HepG2 (cell line): ENCODE measurements at regions not wholly inside any gene's neighbourhood (a gene's known extent, or its start where the extent isn't known, plus 50 kb on each side); places are given as distances from the start of the nearest gene placed in this dataset.

Experiments used
- ATAC-seq: fragments of 200-7000 bp; cut with Tn5 transposase; 3 replicates; pipeline ENCODE4 v1.9.1; 2020; ENCODE audit warnings: mild to moderate bottlenecking, moderate library complexity
- BruUV-seq: library from RNA; stranded (reverse); fragments of 400-500 nt; replicated peaks from 2 replicates; lab custom pipeline; 2021; lab: Mats Ljungman, UMichigan
- CTCF ChIA-PET: fragments of 300-600 bp; formaldehyde crosslinking; extraction: SDS; loops from one replicate; lab custom pipeline; 2021; ENCODE audit warnings: low total read pairs, inconsistent platforms, low intra/inter-chr PET ratio; lab: Yijun Ruan, JAX
- POLR2A ChIA-PET: fragments of 350-600 bp; sonication (Branson Sonifier 250); formaldehyde crosslinking; loops from one replicate; lab custom pipeline; 2020; ENCODE audit warnings: antibody characterized with exemption, inconsistent platforms; lab: Yijun Ruan, JAX
- DNase-seq: peaks from one replicate; pipeline ENCODE4 v3.0.0-alpha.2; 2015; ENCODE audit warnings: low spot score
- FAIRE-seq: peaks from 3 replicates; lab custom pipeline; 2011; peaks lifted over from hg19 to GRCh38; lab: Jason Lieb, UNC
- H2AFZ ChIP-seq: one replicate; pipeline ENCODE4 v1.6.1; 2011; ENCODE audit warnings: low read length, inconsistent platforms
- H3K27ac ChIP-seq: fragments of 300-600 bp; 3 replicates; pipeline ENCODE4 v1.8.0; 2011; ENCODE audit warnings: mixed run types, mild to moderate bottlenecking, mixed read lengths, low read length, inconsistent platforms; ENCODE audit not compliant: insufficient read depth; ENCODE audit errors: extremely low read length
- H3K27me3 ChIP-seq, 2 experiments: fragments of 200-600 bp in 1 of 2; 2 replicates in 1 of 2; 3 replicates in 1 of 2; pipeline versions ENCODE4 v1.6.0 to v1.8.0; 2011; ENCODE audit warnings: low read length in 2 of 2, mild to moderate bottlenecking in 2 of 2, moderate library complexity in 2 of 2, inconsistent platforms in 1 of 2; ENCODE audit not compliant: insufficient read depth in 2 of 2, control insufficient read depth in 1 of 2
- H3K36me3 ChIP-seq, 2 experiments: fragments of 200-600 bp in 1 of 2; replicated peaks in 1 of 2; 2 replicates in 1 of 2; 3 replicates in 1 of 2; pipeline versions ENCODE4 v1.5.1 to v1.8.0; 2011; ENCODE audit warnings: low read length in 2 of 2, inconsistent platforms in 1 of 2; ENCODE audit not compliant: insufficient read depth in 2 of 2, control insufficient read depth in 1 of 2
- H3K4me1 ChIP-seq: 2 replicates; pipeline ENCODE4 v1.5.1; 2012; ENCODE audit warnings: low read length, inconsistent platforms; ENCODE audit not compliant: insufficient read depth
- H3K4me2 ChIP-seq: 2 replicates; pipeline ENCODE4 v1.6.0; 2011; ENCODE audit warnings: low read depth, low read length, inconsistent platforms
- H3K4me3 ChIP-seq, 3 experiments: fragments of 200-600 bp in 1 of 3; sonication (generic), shearing (Covaris generic) in 1 of 3; replicated peaks in 1 of 3; 2 replicates each; pipeline ENCODE4 v1.5.1; 2011 to 2016; ENCODE audit warnings: low read length in 3 of 3, inconsistent platforms in 2 of 3, low read depth in 2 of 3, mild to moderate bottlenecking in 2 of 3, control low read depth in 1 of 3, mixed read lengths in 1 of 3; ENCODE audit not compliant: insufficient read depth in 1 of 3
- H3K79me2 ChIP-seq: one replicate; pipeline ENCODE4 v1.6.1; 2011; ENCODE audit warnings: low read length, inconsistent platforms; ENCODE audit not compliant: insufficient read depth
- H3K9ac ChIP-seq: 2 replicates; pipeline ENCODE4 v1.6.0; 2011; ENCODE audit warnings: mild to moderate bottlenecking, low read depth, low read length, inconsistent platforms; ENCODE audit not compliant: insufficient read depth
- H3K9me3 ChIP-seq: 2 replicates; pipeline ENCODE4 v1.5.1; 2012; ENCODE audit warnings: mild to moderate bottlenecking, low read length
- H4K20me1 ChIP-seq: 2 replicates; pipeline ENCODE4 v1.6.0; 2011; ENCODE audit warnings: inconsistent platforms, mild to moderate bottlenecking, low read length, moderate library complexity; ENCODE audit not compliant: insufficient read depth
- AGO2 ChIP-seq: fragments of 200-400 bp; formaldehyde crosslinking; optimal IDR thresholded peaks from 2 replicates; pipeline ENCODE3; 2017; ENCODE audit warnings: mild to moderate bottlenecking, low read depth, low read length, moderate library complexity
- DR1 ChIP-seq: sonication (generic); formaldehyde crosslinking; IDR thresholded peaks from 2 replicates; pipeline ENCODE4 v1.8.0; 2021; ENCODE audit warnings: mild to moderate bottlenecking, missing genetic modification reagents, inconsistent platforms
- GABPA ChIP-seq, 2 experiments: IDR thresholded peaks; 2 replicates each; pipeline ENCODE4 v1.6.1; 2011 to 2016; ENCODE audit warnings: low read depth in 2 of 2, low read length in 1 of 2, missing biosample characterization in 1 of 2, missing genetic modification characterization in 1 of 2
- GATA4 ChIP-seq: sonication (generic); IDR thresholded peaks from 2 replicates; pipeline ENCODE4 v1.6.1; 2016; ENCODE audit warnings: antibody characterized with exemption, low read depth, borderline replicate concordance
- IRF2 ChIP-seq: IDR thresholded peaks from 2 replicates; pipeline ENCODE4 v1.6.1; 2018; ENCODE audit warnings: missing genetic modification reagents, missing compliant biosample characterization
- MAFG ChIP-seq: sonication (generic); formaldehyde crosslinking; IDR thresholded peaks from 2 replicates; pipeline ENCODE4 v1.5.1; 2020; ENCODE audit warnings: mild to moderate bottlenecking, missing genetic modification reagents
- MBD4 ChIP-seq: IDR thresholded peaks from 2 replicates; pipeline ENCODE4 v1.6.1; 2012; ENCODE audit warnings: low read length, inconsistent platforms, borderline replicate concordance
- REL ChIP-seq: sonication (generic); formaldehyde crosslinking; conservative IDR thresholded peaks from 2 replicates; pipeline ENCODE4 v1.8.0; 2022; ENCODE audit warnings: mild to moderate bottlenecking, missing genetic modification reagents, moderate library complexity
- TCF12 ChIP-seq, 2 experiments: fragments of 450-650 bp in 1 of 2; sonication (generic) in 1 of 2; formaldehyde crosslinking in 1 of 2; IDR thresholded peaks; 2 replicates each; pipeline versions ENCODE4 v1.6.1 to v1.8.0; 2017 to 2022; ENCODE audit warnings: antibody characterized with exemption in 1 of 2, mild to moderate bottlenecking in 1 of 2, missing genetic modification reagents in 1 of 2, moderate library complexity in 1 of 2
- TCF7 ChIP-seq: sonication (generic); IDR thresholded peaks from 2 replicates; pipeline ENCODE4 v1.6.1; 2016; ENCODE audit warnings: antibody characterized with exemption, low read depth
- XRCC5 ChIP-seq: fragments of 200-400 bp; formaldehyde crosslinking; optimal IDR thresholded peaks from 2 replicates; pipeline ENCODE3; 2017; ENCODE audit warnings: mild to moderate bottlenecking, low read length
- ZKSCAN5 ChIP-seq: sonication (generic); formaldehyde crosslinking; IDR thresholded peaks from 2 replicates; pipeline ENCODE4 v1.5.1; 2020; ENCODE audit warnings: mild to moderate bottlenecking, missing genetic modification reagents
- ZMAT5 ChIP-seq: sonication (generic); formaldehyde crosslinking; IDR thresholded peaks from 2 replicates; pipeline ENCODE4 v1.5.0; 2020; ENCODE audit warnings: mild to moderate bottlenecking, low read depth, missing genetic modification reagents, borderline replicate concordance
- ZNF350 ChIP-seq: sonication (generic); formaldehyde crosslinking; IDR thresholded peaks from 2 replicates; pipeline ENCODE4 v1.4.0; 2020; ENCODE audit warnings: mild to moderate bottlenecking, low read depth, missing genetic modification reagents, borderline replicate concordance
- ZNF570 ChIP-seq: sonication (generic); formaldehyde crosslinking; IDR thresholded peaks from 2 replicates; pipeline ENCODE4 v1.4.0; 2020; ENCODE audit warnings: mild to moderate bottlenecking, missing genetic modification reagents, borderline replicate concordance
- WGBS: methylation state at CpG from one replicate; pipeline ENCODE4 v1.1.6; 2017; ENCODE audit warnings: low lambda C conversion rate; 5-methylcytosine and 5-hydroxymethylcytosine counted together
- in situ Hi-C: cut with HindIII; loops from 2 replicates; pipeline ENCODE4 v1.10.0; 2017; ENCODE audit warnings: low pct_unique_long_range_greater_than_20kb; ENCODE audit not compliant: extremely low pct_ligation_motif_present
- intact Hi-C: fragments of 100-400 bp; cut with micrococcal nuclease; formaldehyde crosslinking; loops from one replicate; pipeline ENCODE4 v1.10.0; 2022; ENCODE audit not compliant: unreplicated experiment
- TF ChIP-seq, protein P1 (sequence below): sonication (generic); formaldehyde crosslinking; IDR thresholded peaks from 2 replicates; pipeline ENCODE4 v1.4.0; 2020; ENCODE audit warnings: mild to moderate bottlenecking, missing genetic modification reagents

DNA sequence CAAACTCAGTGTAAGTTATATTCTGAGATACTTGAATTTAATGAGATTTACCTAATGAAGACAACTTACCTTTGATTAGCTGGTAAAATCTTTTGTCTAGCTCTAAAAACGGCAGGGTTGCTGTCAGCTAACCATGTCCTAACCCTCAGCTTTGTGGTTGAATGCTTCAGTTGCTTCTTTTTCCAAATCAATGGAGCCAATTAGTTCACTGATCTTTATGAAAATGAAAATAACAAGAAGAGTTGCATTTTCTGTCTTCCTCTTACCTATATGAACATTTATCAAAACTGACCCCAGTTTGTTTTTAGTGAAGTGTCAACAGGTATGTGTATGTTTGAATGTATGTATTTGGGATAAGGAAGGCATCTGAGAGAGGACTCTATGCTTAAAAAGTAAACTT lies 253.1 kb upstream of the MTPN start (continued):
- no peak for TF ChIP-seq DR1 (CRISPR knock-in tag)
- TF ChIP-seq, all 625 proteins: peak for 0

DNA sequence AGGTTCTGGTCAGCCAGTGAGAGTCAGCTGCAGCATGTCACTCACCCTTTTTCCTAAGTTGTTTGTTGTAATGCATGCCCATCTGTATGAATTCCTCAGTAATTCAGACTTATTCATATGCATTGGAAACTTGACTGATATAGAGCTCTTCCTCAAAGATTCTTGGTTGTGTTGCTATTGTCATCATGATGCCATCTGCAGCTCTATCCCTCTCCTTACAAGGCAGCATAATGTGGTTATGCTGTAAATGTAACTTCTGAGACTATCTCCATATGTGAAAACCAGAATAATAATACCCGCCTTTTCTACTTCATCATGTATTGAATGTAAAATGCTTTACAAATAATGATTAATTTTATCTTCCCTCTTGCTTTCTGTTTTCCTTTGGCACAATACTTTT lies 252.6 kb upstream of the MTPN start:
- WGBS, result 6% methylated on average over 1 of the region's 1 CpG
- H3K9ac ChIP-seq, result no peak overlapping the region
- DNase-seq (no peak), ATAC-seq (no peak), FAIRE-seq (no peak)
- CTCF ChIA-PET, result no interaction called here
- H3K27ac ChIP-seq, result no peak overlapping the region
- BruUV-seq, result no TSS peak
- H3K4me1 ChIP-seq, result no peaks in the 10 kb centered on the region
- no peaks in the 10 kb centered on the region for H3K36me3 ChIP-seq
- no peak overlapping the region for H2AFZ ChIP-seq
- no peaks in the 10 kb centered on the region for H3K79me2 ChIP-seq
- H3K27me3 ChIP-seq, result no peaks in the 10 kb centered on the region
- no peak overlapping the region for H3K4me2 ChIP-seq
- POLR2A ChIA-PET, result no interaction called here
- no peaks in the 10 kb centered on the region for H4K20me1 ChIP-seq
- peaks cover 18% of the 10 kb centered on the region for H3K9me3 ChIP-seq
- TF ChIP-seq REL (CRISPR knock-in tag) (no peak), GABPA (IDR thresholded peaks at IDR 0.05; ENCODE audit: low read depth, low read length) (no peak), GABPA (CRISPR knock-in tag; IDR thresholded peaks at IDR 0.05; ENCODE audit: low read depth) (no peak)
- intact Hi-C loops, result no loop called here
- no peak overlapping the region for H3K4me3 ChIP-seq
- in situ Hi-C loops, result no loop called here

DNA sequence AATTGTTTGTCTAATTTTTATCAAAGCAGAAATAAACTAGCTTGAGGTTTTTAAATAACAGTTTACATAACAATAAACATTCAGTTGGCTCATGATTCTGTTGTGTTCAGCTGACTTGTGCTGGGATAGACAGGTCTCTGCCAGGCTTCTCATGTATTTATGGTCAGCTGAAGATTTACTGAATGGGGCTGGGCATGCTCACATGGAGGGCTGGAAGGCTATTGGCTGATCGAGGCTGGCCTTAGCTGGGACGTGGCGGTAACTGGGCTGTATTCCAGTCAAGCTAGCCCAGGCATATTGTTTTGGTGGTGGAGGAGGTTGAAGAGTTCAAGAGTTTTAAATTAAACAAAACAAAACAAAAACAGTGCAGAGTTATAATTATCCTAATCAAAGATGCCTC lies 251.0 kb upstream of the MTPN start:
- H3K4me1 ChIP-seq, result no peaks in the 10 kb centered on the region
- H3K36me3 ChIP-seq, result no peaks in the 10 kb centered on the region
- in situ Hi-C loops (no loop called here), intact Hi-C loops (no loop called here)
- CTCF ChIA-PET, result no interaction called here
- no peak overlapping the region for H3K27ac ChIP-seq
- BruUV-seq, result no TSS peak
- FAIRE-seq (no peak), DNase-seq (no peak), ATAC-seq (no peak)
- H2AFZ ChIP-seq, result no peak overlapping the region
- H4K20me1 ChIP-seq, result no peaks in the 10 kb centered on the region
- WGBS, result 5% methylated on average over 3 of the region's 3 CpGs
- POLR2A ChIA-PET, result no interaction called here
- H3K4me3 ChIP-seq, result no peak overlapping the region
- H3K4me2 ChIP-seq, result no peak overlapping the region
- H3K27me3 ChIP-seq, result no peaks in the 10 kb centered on the region
- no peak overlapping the region for H3K9ac ChIP-seq
- no peak for TF ChIP-seq AGO2
- TF ChIP-seq GATA4, result no peak
- TF ChIP-seq, protein P1, sequence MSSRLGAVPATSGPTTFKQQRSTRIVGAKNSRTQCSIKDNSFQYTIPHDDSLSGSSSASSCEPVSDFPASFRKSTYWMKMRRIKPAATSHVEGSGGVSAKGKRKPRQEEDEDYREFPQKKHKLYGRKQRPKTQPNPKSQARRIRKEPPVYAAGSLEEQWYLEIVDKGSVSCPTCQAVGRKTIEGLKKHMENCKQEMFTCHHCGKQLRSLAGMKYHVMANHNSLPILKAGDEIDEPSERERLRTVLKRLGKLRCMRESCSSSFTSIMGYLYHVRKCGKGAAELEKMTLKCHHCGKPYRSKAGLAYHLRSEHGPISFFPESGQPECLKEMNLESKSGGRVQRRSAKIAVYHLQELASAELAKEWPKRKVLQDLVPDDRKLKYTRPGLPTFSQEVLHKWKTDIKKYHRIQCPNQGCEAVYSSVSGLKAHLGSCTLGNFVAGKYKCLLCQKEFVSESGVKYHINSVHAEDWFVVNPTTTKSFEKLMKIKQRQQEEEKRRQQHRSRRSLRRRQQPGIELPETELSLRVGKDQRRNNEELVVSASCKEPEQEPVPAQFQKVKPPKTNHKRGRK (CRISPR knock-in tag), result no peak
- no peak for TF ChIP-seq ZKSCAN5 (CRISPR knock-in tag)
- TF ChIP-seq MAFG (CRISPR knock-in tag), result no peak
- no peak for TF ChIP-seq XRCC5
- no peak for TF ChIP-seq TCF7
- no peak for TF ChIP-seq ZNF570 (CRISPR knock-in tag)
- TF ChIP-seq TCF12 (IDR thresholded peaks at IDR 0.05), result no peak
- no peak for TF ChIP-seq TCF12 (CRISPR knock-in tag; IDR thresholded peaks at IDR 0.05)
- no peak for TF ChIP-seq MBD4
- no peak for TF ChIP-seq IRF2
- no peak for TF ChIP-seq ZNF350 (CRISPR knock-in tag)
- TF ChIP-seq ZMAT5 (CRISPR knock-in tag), result no peak
- H3K9me3 ChIP-seq, result peaks cover 10% of the 10 kb centered on the region
- no peaks in the 10 kb centered on the region for H3K79me2 ChIP-seq
